Activated CD4-positive, alpha-beta T cell treated with anti-CD3 and anti-CD28 coated beads for 4 hours (primary cell): ENCODE measurements at regions not wholly inside any gene's neighbourhood (a gene's known extent, or its start where the extent isn't known, plus 50 kb on each side); places are given as distances from the start of the nearest gene placed in this dataset.
"Not testable (repeated sequence)": the region's sequence is repeated elsewhere in the genome, so short reads cannot be mapped to it uniquely, and the experiment has no call there.

Experiments used
- DNase-seq, 2 donors: peaks; one replicate each; pipeline ENCODE4 v3.0.0-alpha.2; 2020

DNA sequence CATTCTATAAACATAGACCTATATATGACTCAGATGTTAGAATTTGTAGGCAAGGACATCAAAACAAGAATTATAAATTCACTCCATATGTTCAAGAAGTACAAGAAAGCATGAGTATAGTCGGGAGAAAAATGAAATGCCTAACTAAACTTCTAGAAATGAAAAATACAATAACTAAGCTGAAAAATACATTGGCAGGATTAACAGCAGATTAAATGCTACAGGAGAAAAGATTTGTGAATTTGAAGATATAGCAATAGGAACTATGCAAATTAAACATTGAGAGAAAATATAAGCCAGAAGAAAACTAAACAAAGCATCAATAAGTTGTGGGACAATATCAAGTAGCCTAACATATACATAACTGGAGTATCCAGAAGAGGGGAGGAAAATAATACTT is 55.3 kb upstream of the PRSS3 start:
- no peak for DNase-seq

DNA sequence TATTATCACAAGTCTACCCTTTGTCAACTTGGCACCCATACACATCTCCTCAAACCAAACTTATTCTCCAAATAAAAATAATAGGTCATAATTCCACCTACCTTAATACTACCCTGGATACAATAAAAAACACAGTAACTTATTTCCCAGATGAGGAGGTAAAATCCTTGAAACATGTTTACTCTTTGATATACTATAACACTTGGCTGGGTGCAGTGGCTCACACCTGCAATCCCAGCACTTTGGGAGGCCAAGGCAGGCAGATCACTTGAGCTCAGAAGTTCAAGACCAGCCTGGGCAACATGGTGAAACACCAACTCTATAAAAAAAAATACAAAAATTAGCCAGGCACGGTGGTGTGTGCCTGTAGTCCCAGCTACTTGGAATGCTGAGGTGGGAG is 54.4 kb upstream of the PRSS3 start:
- DNase-seq: not testable (repeated sequence)

GRCh38 chr9:33742051-33742450 is 53.3 kb upstream of the PRSS3 start:
- DNase-seq: no peak

DNA sequence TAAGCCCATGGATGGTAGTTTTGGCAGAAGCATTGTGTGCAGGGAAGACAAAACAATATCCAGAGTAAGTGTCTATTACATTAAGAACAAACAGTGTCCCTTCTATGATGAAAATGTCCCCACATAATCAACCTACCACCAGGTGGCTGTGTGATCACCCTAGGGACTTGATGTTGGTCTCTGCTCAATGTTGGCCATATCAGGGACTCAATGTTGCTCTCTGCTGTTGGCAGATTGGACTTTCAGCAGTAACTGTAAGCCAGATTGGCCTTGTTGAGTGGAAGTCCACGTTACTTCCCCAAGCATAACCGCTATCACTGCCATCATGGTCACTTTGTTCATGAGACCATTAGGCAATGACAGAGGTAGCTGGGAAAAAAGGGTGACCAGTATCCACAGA is 52.8 kb upstream of the PRSS3 start:
- no peak for DNase-seq
